Endothelial cell (in vitro differentiated cells): ENCODE measurements at regions not wholly inside any gene's neighbourhood (a gene's known extent, or its start where the extent isn't known, plus 50 kb on each side); places are given as distances from the start of the nearest gene placed in this dataset.

ENCODE experiments used
- DNase-seq: peaks from one replicate; pipeline ENCODE4 v3.0.0; 2021; ENCODE audit warnings: low spot score
- H3K27ac Mint-ChIP-seq: one replicate; pipeline ENCODE4 v1.8.0; 2021; ENCODE audit warnings: mixed read lengths, inconsistent platforms; ENCODE audit not compliant: unreplicated experiment
- H3K27me3 Mint-ChIP-seq: one replicate; pipeline ENCODE4 v1.8.0; 2021; ENCODE audit warnings: mild to moderate bottlenecking, moderate library complexity, mixed read lengths, inconsistent platforms; ENCODE audit not compliant: unreplicated experiment
- H3K36me3 Mint-ChIP-seq: one replicate; pipeline ENCODE4 v1.8.0; 2021; ENCODE audit warnings: mild to moderate bottlenecking, low read depth, mixed read lengths, inconsistent platforms; ENCODE audit not compliant: unreplicated experiment
- H3K4me1 Mint-ChIP-seq: one replicate; pipeline ENCODE4 v1.8.0; 2021; ENCODE audit warnings: mild to moderate bottlenecking, mixed read lengths, inconsistent platforms; ENCODE audit not compliant: unreplicated experiment
- H3K4me3 Mint-ChIP-seq: one replicate; pipeline ENCODE4 v1.8.0; 2021; ENCODE audit warnings: mild to moderate bottlenecking, mixed read lengths, inconsistent platforms; ENCODE audit not compliant: unreplicated experiment
- H3K9me3 Mint-ChIP-seq: one replicate; pipeline ENCODE4 v1.8.0; 2021; ENCODE audit warnings: mixed read lengths, inconsistent platforms; ENCODE audit not compliant: unreplicated experiment
- CTCF ChIP-seq: fragments of 200-600 bp; sonication (generic); IDR thresholded peaks from one replicate; pipeline ENCODE4 v1.5.0; 2021; ENCODE audit warnings: antibody characterized with exemption; ENCODE audit not compliant: unreplicated experiment

DNA sequence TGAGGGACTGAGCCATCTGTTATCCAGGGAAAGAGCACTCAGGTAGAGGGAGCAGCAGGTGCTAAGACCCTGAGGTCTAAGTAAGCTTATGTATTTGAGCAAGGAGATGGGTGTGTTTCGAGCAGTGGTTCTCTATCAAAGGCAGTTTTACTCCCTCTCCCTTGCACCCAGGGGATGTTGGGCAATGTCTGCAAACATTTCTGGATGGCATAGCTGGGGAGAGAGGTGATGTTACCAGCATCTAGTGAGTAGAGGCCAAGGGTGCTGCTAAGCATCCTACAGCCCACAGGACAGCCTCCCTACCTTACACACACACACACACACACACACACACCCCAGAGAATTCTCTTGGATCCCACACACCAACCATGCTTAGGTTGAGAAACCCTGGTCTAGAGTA lies 221.0 kb upstream of the PWP1 start:
- Mint-ChIP-seq H3K4me3 (no peak overlapping the region), H3K36me3 (no peaks in the 10 kb centered on the region), H3K4me1 (no peaks in the 10 kb centered on the region), H3K27me3 (no peaks in the 10 kb centered on the region), H3K9me3 (no peaks in the 10 kb centered on the region), H3K27ac (no peak overlapping the region)
- TF ChIP-seq CTCF: no peak
- DNase-seq: no peak

DNA sequence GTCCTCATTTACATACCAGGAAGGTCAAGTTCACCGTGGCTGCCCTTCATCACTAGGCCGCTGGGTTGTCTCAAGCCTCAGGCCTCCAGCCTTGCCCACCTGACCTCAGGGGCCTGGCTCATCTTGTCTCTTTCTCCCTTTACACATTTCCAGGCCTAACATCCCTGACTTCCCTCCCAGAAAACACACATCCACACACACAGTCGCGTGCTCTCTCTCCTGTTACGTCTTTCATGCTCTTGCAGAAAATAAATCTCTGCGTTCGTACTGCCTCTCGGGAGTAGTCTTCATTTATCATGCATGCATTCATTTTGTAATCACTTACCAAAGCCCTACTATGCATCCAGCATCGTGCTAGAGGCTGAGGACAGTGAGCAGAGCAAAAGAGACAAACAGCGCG lies 220.0 kb upstream of the PWP1 start:
- no peak for TF ChIP-seq CTCF
- Mint-ChIP-seq H3K36me3 (no peaks in the 10 kb centered on the region), H3K27me3 (peaks cover 4% of the 10 kb centered on the region), H3K4me1 (no peaks in the 10 kb centered on the region), H3K9me3 (no peaks in the 10 kb centered on the region), H3K4me3 (no peak overlapping the region), H3K27ac (no peak overlapping the region)
- no peak for DNase-seq

- no peak for TF ChIP-seq CTCF
- H3K27ac Mint-ChIP-seq: no peak overlapping the region
- no peak for DNase-seq
- peaks cover 4% of the 10 kb centered on the region for H3K27me3 Mint-ChIP-seq
- no peaks in the 10 kb centered on the region for H3K36me3 Mint-ChIP-seq
- no peak overlapping the region for H3K4me3 Mint-ChIP-seq
- H3K4me1 Mint-ChIP-seq: no peaks in the 10 kb centered on the region
- no peaks in the 10 kb centered on the region for H3K9me3 Mint-ChIP-seq
Measured at GRCh38 chr12:107467716-107468115, 217.9 kb upstream of the PWP1 start.

- no peaks in the 10 kb centered on the region for H3K4me1 Mint-ChIP-seq
- no peak for DNase-seq
- no peaks in the 10 kb centered on the region for H3K36me3 Mint-ChIP-seq
- TF ChIP-seq CTCF: no peak
- peaks cover 4% of the 10 kb centered on the region for H3K27me3 Mint-ChIP-seq
- no peak overlapping the region for H3K27ac Mint-ChIP-seq
- no peak overlapping the region for H3K4me3 Mint-ChIP-seq
- H3K9me3 Mint-ChIP-seq: no peaks in the 10 kb centered on the region
Measured at GRCh38 chr12:107468182-107468581, 217.4 kb upstream of the PWP1 start.

- H3K9me3 Mint-ChIP-seq: no peaks in the 10 kb centered on the region
- no peak for TF ChIP-seq CTCF
Measured at GRCh38 chr12:107469011-107469410, 216.6 kb upstream of the PWP1 start.

More at GRCh38 chr12:107469011-107469410, 216.6 kb upstream of the PWP1 start:
- DNase-seq: no peak
- H3K4me1 Mint-ChIP-seq: no peaks in the 10 kb centered on the region
- H3K27me3 Mint-ChIP-seq: peaks cover 4% of the 10 kb centered on the region
- no peaks in the 10 kb centered on the region for H3K36me3 Mint-ChIP-seq
- H3K4me3 Mint-ChIP-seq: no peak overlapping the region
- H3K27ac Mint-ChIP-seq: no peak overlapping the region
